ENCODE measurements at regions not wholly inside any gene's neighbourhood (a gene's known extent, or its start where the extent isn't known, plus 50 kb on each side); places are given as distances from the start of the nearest gene placed in this dataset. TPM values are rescaled to one million over a fixed set of nuclear protein-coding genes. Genes with fewer than 3 reads are reported as not detected.

- Histone ChIP-seq H3K4ac (ENCODE audit: low read length) (no peak overlapping the region), H3K79me1 (ENCODE audit: low read depth, low read length) (no peaks in the 10 kb centered on the region), H3K27me3 (ENCODE audit: control insufficient read depth in 3 of 3, insufficient read depth in 3 of 3, low read depth in 1 of 3, low read length in 3 of 3) (no peaks in the 10 kb centered on the region), H2BK15ac (ENCODE audit: low read length) (no peak overlapping the region), H3K4me2 (ENCODE audit: insufficient read depth, low read length, poor library complexity, severe bottlenecking) (no peak overlapping the region), H3K18ac (ENCODE audit: low read length) (no peak overlapping the region), H3K14ac (ENCODE audit: low read length) (no peak overlapping the region), H2AK5ac (ENCODE audit: low read depth, low read length) (no peak overlapping the region), H2AFZ (ENCODE audit: low read length) (no peak overlapping the region), H2BK120ac (ENCODE audit: low read depth, low read length) (no peak overlapping the region), H3K9ac (ENCODE audit: low read depth, low read length, poor library complexity) (no peak overlapping the region), H4K8ac (ENCODE audit: low read depth, low read length) (no peak overlapping the region), H3K4me1 (ENCODE audit: control insufficient read depth in 2 of 2, insufficient read depth in 1 of 2, low read depth in 1 of 2, low read length in 2 of 2) (peaks cover 0 to 1% of the 10 kb centered on the region in 2 donors), H3K9me3 (replicated peaks in 1 of 2; ENCODE audit: control insufficient read depth in 2 of 2, insufficient read depth in 1 of 2, low read depth in 1 of 2, low read length in 2 of 2) (no peaks in the 10 kb centered on the region), H4K91ac (ENCODE audit: low read depth, low read length, poor library complexity) (no peak overlapping the region), H3K4me3 (ENCODE audit: low read length in 2 of 2) (no peak overlapping the region), H2BK12ac (ENCODE audit: low read length) (no peak overlapping the region), H3K23ac (ENCODE audit: low read depth, low read length, poor library complexity) (no peak overlapping the region), H3K27ac (replicated peaks; ENCODE audit: low read length) (no peak overlapping the region), H3K36me3 (replicated peaks in 1 of 2; ENCODE audit: control insufficient read depth in 2 of 2, insufficient read depth in 2 of 2, low read length in 2 of 2) (no peaks in the 10 kb centered on the region), H2BK5ac (ENCODE audit: low read length) (no peak overlapping the region)
- WGBS, 2 donors (ENCODE audit: extremely low coverage in 2 of 2, insufficient read length in 2 of 2, insufficient replicate concordance in 1 of 2): no CpG with 5 or more reads among the region's 3 CpGs
- no peak for DNase-seq (ENCODE audit: low spot score)
These were observed 53.6 kb upstream of the SGCD start for GRCh38 chr5:156273325-156273724.

DNA sequence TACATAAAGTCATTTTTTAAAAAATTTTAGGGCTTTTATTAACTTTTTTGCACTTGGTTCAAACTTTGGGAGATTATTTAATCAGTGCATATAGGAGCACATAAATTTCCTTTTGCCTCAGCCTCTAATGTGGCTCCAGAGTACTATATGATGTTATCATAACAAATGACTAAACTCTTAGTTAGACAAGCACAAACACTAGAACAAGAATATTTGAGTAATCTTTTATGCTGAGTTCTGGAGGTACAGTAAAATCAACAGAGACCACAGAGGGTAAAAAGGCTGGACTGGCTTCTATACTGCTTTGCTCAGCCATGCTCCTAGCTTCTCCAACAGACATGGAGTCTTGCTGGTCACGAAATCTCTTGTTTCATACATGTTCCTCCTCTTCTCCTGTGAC lies 52.5 kb upstream of the SGCD start:
- no peaks in the 10 kb centered on the region for H3K79me1 ChIP-seq (ENCODE audit: low read depth, low read length)
- no peak overlapping the region for H2BK12ac ChIP-seq (ENCODE audit: low read length)
- H3K18ac ChIP-seq (ENCODE audit: low read length): no peak overlapping the region
- no CpG with 5 or more reads among the region's 1 CpG for WGBS, 2 donors (ENCODE audit: extremely low coverage in 2 of 2, insufficient read length in 2 of 2, insufficient replicate concordance in 1 of 2)
- H3K9ac ChIP-seq (ENCODE audit: low read depth, low read length, poor library complexity): no peak overlapping the region
- DNase-seq (ENCODE audit: low spot score): no peak
- no peak overlapping the region for H4K8ac ChIP-seq (ENCODE audit: low read depth, low read length)
- H2BK120ac ChIP-seq (ENCODE audit: low read depth, low read length): no peak overlapping the region
- no peak overlapping the region for H4K91ac ChIP-seq (ENCODE audit: low read depth, low read length, poor library complexity)
- H3K4me1 ChIP-seq (ENCODE audit: control insufficient read depth in 2 of 2, insufficient read depth in 1 of 2, low read depth in 1 of 2, low read length in 2 of 2): peaks cover 0 to 1% of the 10 kb centered on the region in 2 donors
- H3K36me3 ChIP-seq (replicated peaks in 1 of 2; ENCODE audit: control insufficient read depth in 2 of 2, insufficient read depth in 2 of 2, low read length in 2 of 2): no peaks in the 10 kb centered on the region
- H3K9me3 ChIP-seq (replicated peaks in 1 of 2; ENCODE audit: control insufficient read depth in 2 of 2, insufficient read depth in 1 of 2, low read depth in 1 of 2, low read length in 2 of 2): no peaks in the 10 kb centered on the region
- H3K23ac ChIP-seq (ENCODE audit: low read depth, low read length, poor library complexity): no peak overlapping the region
- H2AK5ac ChIP-seq (ENCODE audit: low read depth, low read length): no peak overlapping the region
- H3K14ac ChIP-seq (ENCODE audit: low read length): no peak overlapping the region
- no peak overlapping the region for H2BK15ac ChIP-seq (ENCODE audit: low read length)
- no peak overlapping the region for H2BK5ac ChIP-seq (ENCODE audit: low read length)
- H3K4ac ChIP-seq (ENCODE audit: low read length): no peak overlapping the region
- no peak overlapping the region for H3K27ac ChIP-seq (replicated peaks; ENCODE audit: low read length)
- no peak overlapping the region for H3K4me2 ChIP-seq (ENCODE audit: insufficient read depth, low read length, poor library complexity, severe bottlenecking)
- H3K4me3 ChIP-seq (ENCODE audit: low read length in 2 of 2): no peak overlapping the region
- no peak overlapping the region for H2AFZ ChIP-seq (ENCODE audit: low read length)
- no peaks in the 10 kb centered on the region for H3K27me3 ChIP-seq (ENCODE audit: control insufficient read depth in 3 of 3, insufficient read depth in 3 of 3, low read depth in 1 of 3, low read length in 3 of 3)

Small RNAs in the stretch of these regions (small RNA-seq; reads per million reads assigned to genes)
- not detected for gene RNA5SP199 (ENCODE audit: insufficient read depth)
